Cardiac septum (tissue), 1 donor: ENCODE measurements at regions not wholly inside any gene's neighbourhood (a gene's known extent, or its start where the extent isn't known, plus 50 kb on each side); places are given as distances from the start of the nearest gene placed in this dataset.
"Not testable (repeated sequence)": the region's sequence is repeated elsewhere in the genome, so short reads cannot be mapped to it uniquely, and the experiment has no call there.

Source experiments
- DNase-seq: peaks from one replicate; pipeline ENCODE4 v3.0.0-alpha.2; 2020; ENCODE audit warnings: low spot score
- intact Hi-C: fragments of 100-400 bp; cut with DNase I; formaldehyde crosslinking; loops from one replicate; pipeline ENCODE4 v1.14.0; 2022
- donor health status: DM: no; HTN: no; CAD: no.

- no peak for DNase-seq
- intact Hi-C loops: no loop called here
Measured at GRCh38 chrX:973010-973632, 239.3 kb downstream of the CRLF2 start.

- intact Hi-C loops: no loop called here
Measured at GRCh38 chrX:968148-968965, 244.1 kb downstream of the CRLF2 start.

GRCh38 chrX:966396-967070 is 245.9 kb downstream of the CRLF2 start:
- intact Hi-C loops: no loop called here
- no peak for DNase-seq

More at GRCh38 chrX:968148-968965, 244.1 kb downstream of the CRLF2 start:
- no peak for DNase-seq

GRCh38 chrX:964831-965416 is 247.5 kb downstream of the CRLF2 start:
- DNase-seq: no peak
- intact Hi-C loops: no loop called here

- intact Hi-C loops: no loop called here
- DNase-seq: no peak
Measured at GRCh38 chrX:960821-961220, 251.6 kb downstream of the CRLF2 start.

GRCh38 chrX:959595-959994 is 252.9 kb downstream of the CRLF2 start:
- no peak for DNase-seq

GRCh38 chrX:955168-955781 is 257.2 kb downstream of the CRLF2 start:
- intact Hi-C loops, DNase-seq: not testable (repeated sequence)

More at GRCh38 chrX:959595-959994, 252.9 kb downstream of the CRLF2 start:
- intact Hi-C loops: no loop called here

- DNase-seq: no peak
- intact Hi-C loops: no loop called here
Measured at GRCh38 chrX:953879-954482, 258.5 kb downstream of the CRLF2 start.

GRCh38 chrX:952816-953215 is 259.6 kb downstream of the CRLF2 start:
- intact Hi-C loops: no loop called here
- DNase-seq: no peak

GRCh38 chrX:947262-947661 is 265.2 kb downstream of the CRLF2 start:
- intact Hi-C loops, DNase-seq: not testable (repeated sequence)

- intact Hi-C loops: no loop called here
- no peak for DNase-seq
Measured at GRCh38 chrX:943035-943434, 269.4 kb downstream of the CRLF2 start.

- DNase-seq: no peak
- intact Hi-C loops: no loop called here
Measured at GRCh38 chrX:940691-941090, 271.8 kb downstream of the CRLF2 start.

- no peak for DNase-seq
- intact Hi-C loops: no loop called here
Measured at GRCh38 chrX:936979-937769, 275.3 kb downstream of the CRLF2 start.

- intact Hi-C loops: no loop called here
- DNase-seq: no peak
Measured at GRCh38 chrX:933611-934010, 278.8 kb downstream of the CRLF2 start.

- DNase-seq: no peak
- intact Hi-C loops: no loop called here
Measured at GRCh38 chrX:928606-929005, 283.8 kb downstream of the CRLF2 start.

GRCh38 chrX:926991-927390 is 285.5 kb downstream of the CRLF2 start:
- intact Hi-C loops: no loop called here
- no peak for DNase-seq

- DNase-seq: no peak
- intact Hi-C loops: no loop called here
Measured at GRCh38 chrX:926070-926469, 286.4 kb downstream of the CRLF2 start.

- no peak for DNase-seq
- intact Hi-C loops: no loop called here
Measured at GRCh38 chrX:925652-926061, 286.8 kb downstream of the CRLF2 start.

- no peak for DNase-seq
- intact Hi-C loops: no loop called here
Measured at GRCh38 chrX:925094-925493, 287.4 kb downstream of the CRLF2 start.
